ENCODE measurements at regions not wholly inside any gene's neighbourhood (a gene's known extent, or its start where the extent isn't known, plus 50 kb on each side); places are given as distances from the start of the nearest gene placed in this dataset.
"Not testable (repeated sequence)": the region's sequence is repeated elsewhere in the genome, so short reads cannot be mapped to it uniquely, and the experiment has no call there.

- Mint-ChIP-seq H3K36me3 (ENCODE audit: insufficient read depth) (no peaks in the 10 kb centered on the region), H3K4me1 (ENCODE audit: low read depth) (no peaks in the 10 kb centered on the region), H3K9me3 (ENCODE audit: low read depth) (peaks cover 7% of the 10 kb centered on the region), H3K4me3 (ENCODE audit: low read depth) (no peak overlapping the region), H3K27ac (no peak overlapping the region), H3K27me3 (no peaks in the 10 kb centered on the region)
- TF ChIP-seq, protein P1, sequence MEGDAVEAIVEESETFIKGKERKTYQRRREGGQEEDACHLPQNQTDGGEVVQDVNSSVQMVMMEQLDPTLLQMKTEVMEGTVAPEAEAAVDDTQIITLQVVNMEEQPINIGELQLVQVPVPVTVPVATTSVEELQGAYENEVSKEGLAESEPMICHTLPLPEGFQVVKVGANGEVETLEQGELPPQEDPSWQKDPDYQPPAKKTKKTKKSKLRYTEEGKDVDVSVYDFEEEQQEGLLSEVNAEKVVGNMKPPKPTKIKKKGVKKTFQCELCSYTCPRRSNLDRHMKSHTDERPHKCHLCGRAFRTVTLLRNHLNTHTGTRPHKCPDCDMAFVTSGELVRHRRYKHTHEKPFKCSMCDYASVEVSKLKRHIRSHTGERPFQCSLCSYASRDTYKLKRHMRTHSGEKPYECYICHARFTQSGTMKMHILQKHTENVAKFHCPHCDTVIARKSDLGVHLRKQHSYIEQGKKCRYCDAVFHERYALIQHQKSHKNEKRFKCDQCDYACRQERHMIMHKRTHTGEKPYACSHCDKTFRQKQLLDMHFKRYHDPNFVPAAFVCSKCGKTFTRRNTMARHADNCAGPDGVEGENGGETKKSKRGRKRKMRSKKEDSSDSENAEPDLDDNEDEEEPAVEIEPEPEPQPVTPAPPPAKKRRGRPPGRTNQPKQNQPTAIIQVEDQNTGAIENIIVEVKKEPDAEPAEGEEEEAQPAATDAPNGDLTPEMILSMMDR (IDR thresholded peaks at IDR 0.05; ENCODE audit: unreplicated experiment), result no peak
- no peak for DNase-seq (ENCODE audit: low spot score, unreplicated experiment)
Measured at GRCh38 chr14:41222581-41222980, 384.1 kb upstream of the LRFN5 start.

DNA sequence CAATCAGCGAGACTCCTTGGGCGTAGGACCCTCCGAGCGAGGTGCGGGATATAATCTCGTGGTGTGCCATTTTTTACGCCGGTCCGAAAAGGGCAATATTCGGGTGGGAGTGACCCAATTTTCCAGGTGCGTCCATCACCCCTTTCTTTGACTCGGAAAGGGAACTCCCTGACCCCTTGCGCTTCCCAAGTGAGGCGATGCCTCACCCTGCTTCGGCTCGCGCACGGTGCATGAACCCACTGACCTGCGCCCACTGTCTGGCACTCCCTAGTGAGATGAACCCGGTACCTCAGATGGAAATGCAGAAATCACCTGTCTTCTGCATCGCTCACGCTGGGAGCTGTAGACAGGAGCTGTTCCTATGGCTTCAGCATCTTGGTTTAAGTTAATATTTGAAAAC lies 391.7 kb upstream of the LRFN5 start:
- H3K4me1 Mint-ChIP-seq (ENCODE audit: low read depth); H3K27ac Mint-ChIP-seq; H3K9me3 Mint-ChIP-seq (ENCODE audit: low read depth); H3K4me3 Mint-ChIP-seq (ENCODE audit: low read depth); H3K36me3 Mint-ChIP-seq (ENCODE audit: insufficient read depth); H3K27me3 Mint-ChIP-seq; DNase-seq (ENCODE audit: low spot score, unreplicated experiment): not testable (repeated sequence)

DNA sequence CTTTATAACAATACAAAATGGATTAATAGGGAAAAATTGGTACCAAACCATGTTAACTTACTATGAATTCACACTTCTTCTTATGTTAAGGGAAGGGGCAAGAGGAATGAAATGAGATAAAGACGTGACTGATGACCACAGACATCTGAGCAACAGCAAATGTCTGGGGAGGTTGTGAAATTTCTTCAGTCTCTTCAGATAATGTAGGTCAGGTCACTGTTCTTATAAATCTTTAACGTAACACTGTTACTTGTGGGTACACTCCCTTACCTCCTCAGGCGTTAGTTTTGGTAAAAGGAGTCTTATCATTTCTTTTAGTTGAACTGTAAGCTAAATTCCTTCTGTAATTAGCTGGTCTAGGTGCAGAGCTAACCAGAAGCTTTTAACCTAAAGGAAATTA lies 405.0 kb upstream of the LRFN5 start:
- no peaks in the 10 kb centered on the region for H3K4me1 Mint-ChIP-seq (ENCODE audit: low read depth)
- H3K4me3 Mint-ChIP-seq (ENCODE audit: low read depth), result no peak overlapping the region
- no peak overlapping the region for H3K27ac Mint-ChIP-seq
- H3K9me3 Mint-ChIP-seq (ENCODE audit: low read depth), result peaks cover 6% of the 10 kb centered on the region
- TF ChIP-seq, protein P1 (IDR thresholded peaks at IDR 0.05; ENCODE audit: unreplicated experiment), result no peak
- H3K36me3 Mint-ChIP-seq (ENCODE audit: insufficient read depth), result no peaks in the 10 kb centered on the region
- DNase-seq (ENCODE audit: low spot score, unreplicated experiment), result no peak
- no peaks in the 10 kb centered on the region for H3K27me3 Mint-ChIP-seq

DNA sequence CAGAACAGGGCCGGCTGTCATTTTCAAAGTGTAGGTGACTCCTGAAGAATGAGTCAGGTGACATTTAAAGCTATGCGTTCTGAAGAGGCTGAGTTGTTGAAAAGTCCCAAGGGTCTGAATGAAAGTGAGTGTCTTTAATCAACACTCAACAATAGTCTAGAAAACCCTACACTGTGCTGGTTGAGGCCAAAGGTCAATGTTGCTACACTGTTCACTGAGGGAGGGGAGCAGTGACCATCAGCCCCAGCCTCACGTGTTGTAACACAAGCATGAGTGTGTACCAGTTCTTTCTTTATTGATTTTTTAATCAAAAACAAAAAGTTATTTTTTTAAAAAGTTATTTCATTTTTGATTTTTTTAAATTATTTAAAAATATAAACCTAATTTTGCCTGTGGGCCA lies 418.8 kb upstream of the LRFN5 start:
- Mint-ChIP-seq H3K36me3 (ENCODE audit: insufficient read depth) (peaks cover 8% of the 10 kb centered on the region), H3K9me3 (ENCODE audit: low read depth) (peaks cover 12% of the 10 kb centered on the region), H3K4me3 (ENCODE audit: low read depth) (no peak overlapping the region), H3K27me3 (no peaks in the 10 kb centered on the region), H3K27ac (peak overlapping the region; percentile 56), H3K4me1 (ENCODE audit: low read depth) (no peaks in the 10 kb centered on the region)
- TF ChIP-seq, protein P1 (IDR thresholded peaks at IDR 0.05; ENCODE audit: unreplicated experiment), result no peak
- no peak for DNase-seq (ENCODE audit: low spot score, unreplicated experiment)

DNA sequence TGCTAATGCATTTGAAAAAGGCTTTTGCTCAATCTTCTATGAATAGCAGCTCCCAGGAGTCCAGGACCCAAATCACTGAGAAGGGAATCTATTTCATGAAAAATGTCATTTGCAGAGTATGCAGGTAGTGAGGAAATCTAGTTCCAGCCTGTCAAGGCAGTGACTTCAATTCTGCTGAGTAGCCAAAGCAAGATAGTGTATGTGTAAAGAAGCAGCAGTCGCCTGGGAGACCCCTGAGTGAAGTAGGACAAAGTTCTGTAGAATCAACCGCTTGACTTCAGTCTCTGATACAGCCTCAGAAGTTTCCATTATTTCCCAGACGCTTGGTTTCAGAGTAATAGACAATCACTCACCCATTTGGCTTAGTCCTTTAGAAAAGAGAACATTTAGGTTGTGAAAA lies 435.6 kb upstream of the LRFN5 start:
- TF ChIP-seq, protein P1 (IDR thresholded peaks at IDR 0.05; ENCODE audit: unreplicated experiment), result no peak
- H3K27me3 Mint-ChIP-seq, result no peaks in the 10 kb centered on the region
- no peak for DNase-seq (ENCODE audit: low spot score, unreplicated experiment)
- H3K4me3 Mint-ChIP-seq (ENCODE audit: low read depth), result no peak overlapping the region
- no peaks in the 10 kb centered on the region for H3K4me1 Mint-ChIP-seq (ENCODE audit: low read depth)
- peaks cover 12% of the 10 kb centered on the region for H3K36me3 Mint-ChIP-seq (ENCODE audit: insufficient read depth)
- no peak overlapping the region for H3K27ac Mint-ChIP-seq
- peaks cover 19% of the 10 kb centered on the region for H3K9me3 Mint-ChIP-seq (ENCODE audit: low read depth)

- DNase-seq (ENCODE audit: low spot score, unreplicated experiment), result no peak
- H3K4me1 Mint-ChIP-seq (ENCODE audit: low read depth), result no peaks in the 10 kb centered on the region
Measured at GRCh38 chr14:41167040-41167439, 439.6 kb upstream of the LRFN5 start.

More at GRCh38 chr14:41167040-41167439, 439.6 kb upstream of the LRFN5 start:
- TF ChIP-seq, protein P1 (IDR thresholded peaks at IDR 0.05; ENCODE audit: unreplicated experiment), result no peak
- peaks cover 7% of the 10 kb centered on the region for H3K9me3 Mint-ChIP-seq (ENCODE audit: low read depth)
- no peaks in the 10 kb centered on the region for H3K27me3 Mint-ChIP-seq
- H3K4me3 Mint-ChIP-seq (ENCODE audit: low read depth), result no peak overlapping the region
- peak overlapping the region; percentile 34 for H3K27ac Mint-ChIP-seq
- peaks cover 4% of the 10 kb centered on the region for H3K36me3 Mint-ChIP-seq (ENCODE audit: insufficient read depth)

Measured in progenitor cell of endocrine pancreas (in vitro differentiated cells).